ENCODE measurements at regions not wholly inside any gene's neighbourhood (a gene's known extent, or its start where the extent isn't known, plus 50 kb on each side); places are given as distances from the start of the nearest gene placed in this dataset.

DNA sequence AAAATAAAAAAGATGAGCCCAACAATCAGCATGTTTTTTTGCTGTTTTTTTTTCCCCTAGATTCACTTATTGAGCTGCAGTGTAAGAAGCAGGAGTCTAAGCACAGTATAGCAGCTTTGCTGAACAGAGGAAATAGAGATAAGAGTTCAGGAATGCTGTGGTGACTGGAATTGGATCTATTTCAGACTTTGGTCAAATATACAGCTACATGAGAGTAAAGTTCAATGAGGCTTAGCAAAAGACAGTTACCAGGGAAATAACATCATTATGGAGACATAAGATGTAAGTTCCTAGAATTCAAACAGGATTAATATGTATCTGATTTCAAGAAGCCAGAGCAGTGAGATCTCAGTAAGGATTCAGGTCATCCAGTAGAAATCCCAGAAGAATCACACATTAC is 613.0 kb downstream of the RPS29 start:
- no peak for DNase-seq

DNA sequence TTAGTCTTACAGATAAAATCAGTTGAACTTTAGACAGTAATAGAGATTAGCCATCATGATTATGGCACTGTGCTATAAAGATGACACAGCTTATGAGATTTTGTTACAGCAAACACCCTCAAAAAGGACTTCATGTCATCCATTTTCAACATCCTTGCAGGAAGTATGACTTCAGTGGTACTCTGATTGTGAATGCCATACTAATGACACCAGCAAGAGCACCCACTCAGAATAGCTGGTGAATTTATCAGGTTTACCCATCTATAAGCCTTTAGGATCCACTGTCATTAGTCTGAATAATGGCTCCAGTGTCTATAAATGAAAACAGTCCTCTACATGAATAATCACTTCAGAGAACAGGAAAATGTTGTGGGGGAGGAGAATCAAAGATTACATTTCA is 615.2 kb downstream of the RPS29 start:
- no peak for DNase-seq

- DNase-seq: no peak
These were observed 618.8 kb downstream of the RPS29 start for GRCh38 chr14:48967419-48967818.

DNA sequence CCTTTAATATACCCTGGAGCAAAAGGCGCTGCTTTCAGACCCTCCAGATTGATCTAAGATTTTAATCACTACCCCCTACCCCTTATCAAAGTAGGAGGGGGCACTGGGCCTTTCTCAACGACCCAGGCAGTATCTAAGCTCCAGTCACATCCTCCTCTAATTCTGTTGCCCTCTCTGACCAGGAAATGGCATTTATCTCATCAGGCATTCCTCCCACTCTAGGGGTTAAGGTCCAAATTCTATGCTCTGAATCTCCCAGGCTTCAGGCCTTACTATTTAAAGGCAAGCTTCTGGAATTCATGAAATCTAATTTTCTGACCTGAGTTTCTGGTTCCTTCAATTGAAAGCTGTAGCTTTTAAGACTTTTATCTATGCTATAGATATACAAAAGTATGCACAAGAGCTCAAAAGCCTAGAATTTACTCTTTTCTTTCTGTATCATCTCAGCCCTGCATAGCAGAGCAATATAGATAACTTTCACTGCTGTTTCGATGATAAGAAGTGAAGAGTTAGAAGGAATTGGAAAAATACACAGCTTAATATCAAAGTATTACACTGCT is 622.9 kb downstream of the RPS29 start:
- no peak for DNase-seq

DNA sequence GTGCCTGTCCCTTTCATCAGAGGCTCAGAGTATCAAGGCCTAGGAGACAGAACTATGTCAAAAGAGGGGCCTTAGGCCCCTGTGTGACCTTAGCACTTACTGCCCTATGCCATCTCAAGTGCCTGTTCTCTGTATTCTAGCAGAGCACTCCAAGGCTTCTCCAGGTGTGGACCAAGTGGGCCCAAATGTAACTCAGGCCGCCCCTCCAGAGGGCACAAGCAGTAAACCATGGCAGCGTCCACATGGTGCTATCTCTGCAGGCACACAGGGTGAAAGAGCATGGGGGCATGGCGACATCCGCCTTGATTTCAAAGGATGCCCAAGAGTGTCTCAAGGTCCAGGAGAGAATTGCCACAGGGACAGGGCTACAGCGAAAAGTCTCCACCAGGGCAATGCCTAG is 628.7 kb downstream of the RPS29 start:
- DNase-seq: no peak

- DNase-seq: no peak
These were observed 630.3 kb downstream of the RPS29 start for GRCh38 chr14:48955857-48956256.

- no peak for DNase-seq
These were observed 631.7 kb downstream of the RPS29 start for GRCh38 chr14:48954446-48954845.

DNA sequence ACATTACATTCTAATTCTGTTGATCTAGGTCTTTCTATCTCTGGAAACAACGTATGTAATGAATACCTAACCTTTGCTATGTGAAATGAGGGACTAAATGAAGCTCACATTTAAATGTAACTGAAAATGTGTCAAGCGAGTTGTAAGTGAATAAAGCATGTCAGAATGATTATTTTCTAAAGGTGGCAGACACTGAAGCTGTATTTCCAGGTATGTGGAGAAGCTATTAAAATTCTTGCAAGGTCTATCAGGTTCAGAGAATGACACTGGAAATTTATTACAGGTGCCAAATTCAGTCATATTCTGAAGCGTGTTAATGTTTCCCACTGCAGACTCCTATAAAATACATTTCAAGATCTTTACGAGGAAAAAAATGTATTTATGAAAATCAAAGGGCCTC is 641.4 kb downstream of the RPS29 start:
- DNase-seq: no peak

DNA sequence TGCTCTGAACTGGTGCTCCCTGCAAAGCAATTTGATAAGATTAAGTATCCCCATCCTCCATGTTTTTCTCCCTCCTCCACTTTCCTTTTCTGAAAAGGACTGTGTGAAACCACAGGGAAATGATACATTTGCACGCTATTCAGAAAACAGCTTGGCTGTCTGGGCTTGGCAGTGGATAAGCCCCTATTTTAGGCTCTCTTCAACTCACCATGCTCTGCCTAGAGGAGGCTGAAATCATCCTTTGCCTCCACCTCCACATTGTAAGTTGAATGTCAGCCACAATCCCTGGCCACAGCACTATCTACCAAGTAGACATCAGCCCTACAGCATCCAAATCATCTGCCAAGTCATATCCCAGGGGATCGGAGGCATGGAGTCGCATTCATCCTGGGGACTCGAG is 642.3 kb downstream of the RPS29 start:
- DNase-seq: no peak

DNA sequence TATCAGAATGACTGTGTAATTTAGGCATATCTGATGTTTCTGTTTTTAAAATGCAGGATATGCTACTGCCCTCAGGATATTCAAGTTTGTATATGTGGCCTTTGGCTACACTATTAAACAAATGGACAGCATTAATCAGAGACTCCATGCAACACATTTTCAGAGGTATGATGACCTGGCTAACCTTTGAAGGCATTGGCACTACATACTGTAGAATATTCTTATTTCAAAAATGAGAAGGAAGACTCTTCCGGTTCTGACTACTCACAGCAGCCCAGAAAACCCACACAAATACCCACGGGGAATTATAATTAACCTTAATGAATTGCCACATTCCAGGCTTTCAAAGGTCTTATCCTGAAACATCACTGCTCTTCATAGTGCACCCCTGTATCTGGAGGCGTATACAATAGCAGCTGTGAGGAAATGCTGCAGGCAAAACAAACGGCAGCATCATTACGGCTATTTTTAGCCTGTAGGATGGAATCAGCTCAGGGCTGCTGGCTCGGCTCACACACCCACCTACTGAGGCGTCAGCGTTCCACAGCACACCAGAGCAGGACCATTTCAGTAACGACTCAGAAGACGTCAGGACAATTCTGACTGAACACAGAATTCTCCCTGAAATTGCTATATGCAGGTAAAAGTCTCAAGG is 648.5 kb downstream of the RPS29 start:
- DNase-seq: no peak

- DNase-seq: no peak
These were observed 649.3 kb downstream of the RPS29 start for GRCh38 chr14:48936849-48937248.

GRCh38 chr14:48936362-48936761 is 649.8 kb downstream of the RPS29 start:
- no peak for DNase-seq

GRCh38 chr14:48925184-48925583 is 661.0 kb downstream of the RPS29 start:
- no peak for DNase-seq

- no peak for DNase-seq
These were observed 671.3 kb downstream of the RPS29 start for GRCh38 chr14:48914921-48915320.

GRCh38 chr14:48914382-48914781 is 671.8 kb downstream of the RPS29 start:
- no peak for DNase-seq

- DNase-seq: no peak
These were observed 685.6 kb downstream of the RPS29 start for GRCh38 chr14:48900565-48900964.

DNA sequence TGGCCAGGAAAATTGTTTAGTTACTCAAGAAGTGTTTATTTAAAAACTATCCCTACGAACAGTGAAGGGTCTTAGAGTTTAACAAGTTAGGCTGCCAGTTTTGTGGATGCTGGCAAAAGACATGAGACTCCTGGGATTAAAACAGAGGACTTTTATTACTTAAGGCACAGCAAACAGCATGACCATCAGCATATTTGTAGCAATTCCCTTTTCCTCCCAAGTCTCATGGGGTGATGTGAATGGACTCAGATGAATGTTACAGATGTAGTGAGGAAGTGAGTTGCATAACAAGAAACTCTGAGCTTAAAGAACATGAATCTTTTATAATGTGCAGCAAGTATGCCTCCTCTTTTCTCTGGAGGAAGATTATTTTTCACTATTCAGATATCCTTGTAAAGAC is 695.8 kb downstream of the RPS29 start:
- DNase-seq: no peak

DNA sequence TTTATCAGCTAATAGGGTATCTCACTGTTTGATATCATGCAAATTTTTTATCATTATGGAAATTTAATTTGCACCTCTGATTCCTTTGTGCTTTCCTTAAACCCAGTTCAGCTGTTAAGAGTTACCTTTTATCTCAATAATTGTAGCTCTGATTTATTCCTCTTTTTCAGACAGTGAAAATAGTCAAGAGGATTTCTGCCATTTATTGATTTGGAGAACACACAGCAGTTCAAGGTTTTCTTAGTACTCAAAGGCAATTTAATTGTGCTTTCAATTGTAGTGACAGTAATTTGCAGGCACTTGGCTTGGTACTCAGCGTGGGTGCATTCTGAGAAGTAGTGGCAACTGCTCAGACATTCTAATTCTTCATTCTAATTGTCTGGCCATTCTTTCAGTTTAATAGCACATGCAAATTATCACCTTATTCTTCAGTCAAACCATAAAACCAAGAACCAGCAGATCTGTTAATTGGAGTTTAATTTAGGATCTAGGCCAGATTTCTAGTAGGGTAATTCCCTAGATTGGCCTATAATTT is 709.3 kb downstream of the RPS29 start:
- no peak for DNase-seq

DNA sequence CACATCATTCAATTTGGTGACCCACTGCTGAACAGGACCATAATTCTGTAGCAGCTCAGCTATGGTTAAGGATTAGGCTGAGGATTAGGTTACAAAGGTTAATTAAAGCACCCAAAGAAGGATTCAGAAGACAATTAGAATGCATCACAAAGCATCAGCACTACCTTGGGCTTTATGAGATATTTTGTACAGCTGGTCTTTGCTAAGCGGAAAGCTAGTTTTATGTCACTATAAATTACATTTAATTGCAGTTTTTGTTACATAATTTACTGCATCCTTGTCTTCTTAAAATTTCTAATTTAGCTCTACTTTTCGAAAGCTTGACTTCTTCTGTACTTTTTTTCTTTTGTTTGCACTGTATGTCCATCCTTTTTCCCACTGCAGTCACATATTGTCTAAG is 711.5 kb downstream of the RPS29 start:
- DNase-seq: no peak

GRCh38 chr14:48857366-48857765 is 728.8 kb downstream of the RPS29 start:
- no peak for DNase-seq

DNA sequence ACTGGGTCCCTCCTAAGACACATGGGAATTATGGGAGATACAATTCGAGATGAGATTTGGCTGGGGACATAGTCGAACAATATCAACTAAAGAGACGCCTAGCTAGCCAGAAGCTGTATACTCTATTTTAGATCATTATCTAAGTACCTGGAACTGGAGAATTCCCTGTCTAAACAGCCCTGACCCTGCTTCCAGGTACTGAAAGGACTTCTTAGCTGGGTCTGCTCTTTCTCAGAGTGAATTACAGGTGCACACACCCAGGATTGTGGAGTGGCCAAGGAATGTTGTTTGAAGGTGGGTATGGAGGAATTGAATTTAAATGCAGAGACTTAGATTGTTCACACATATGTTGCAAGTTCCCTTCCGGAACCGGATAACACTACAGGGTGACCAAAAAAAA is 733.0 kb downstream of the RPS29 start:
- DNase-seq: no peak

DNA sequence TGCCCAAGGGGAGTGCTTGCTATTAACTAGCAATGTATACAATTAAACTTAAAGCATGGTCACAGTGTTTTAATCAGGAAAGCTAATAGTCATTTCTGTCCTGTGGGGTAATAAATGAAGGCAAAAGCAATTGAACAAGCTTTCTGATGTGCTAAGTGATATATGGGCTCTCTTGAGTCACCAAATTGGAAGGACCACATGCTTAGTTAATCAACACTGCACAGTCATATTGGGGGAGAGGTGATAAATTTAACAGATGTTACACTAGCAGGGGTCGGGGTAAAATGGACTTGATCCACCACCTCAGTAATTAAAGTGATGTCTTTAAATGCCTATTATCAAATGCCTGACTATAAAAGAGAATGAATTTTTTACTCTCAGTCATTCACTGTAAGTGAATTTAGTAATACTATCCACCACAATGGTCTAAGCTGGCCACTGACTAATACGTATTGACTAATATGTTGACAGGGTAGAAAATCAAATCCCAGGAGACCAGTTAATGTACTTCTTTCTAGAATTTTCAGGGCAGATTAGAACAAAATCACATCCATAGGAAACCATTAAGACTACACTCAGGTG is 736.3 kb downstream of the RPS29 start:
- no peak for DNase-seq

GRCh38 chr14:48842785-48843184 is 743.4 kb downstream of the RPS29 start:
- no peak for DNase-seq

GRCh38 chr14:48826058-48826457 is 760.1 kb downstream of the RPS29 start:
- no peak for DNase-seq

DNA sequence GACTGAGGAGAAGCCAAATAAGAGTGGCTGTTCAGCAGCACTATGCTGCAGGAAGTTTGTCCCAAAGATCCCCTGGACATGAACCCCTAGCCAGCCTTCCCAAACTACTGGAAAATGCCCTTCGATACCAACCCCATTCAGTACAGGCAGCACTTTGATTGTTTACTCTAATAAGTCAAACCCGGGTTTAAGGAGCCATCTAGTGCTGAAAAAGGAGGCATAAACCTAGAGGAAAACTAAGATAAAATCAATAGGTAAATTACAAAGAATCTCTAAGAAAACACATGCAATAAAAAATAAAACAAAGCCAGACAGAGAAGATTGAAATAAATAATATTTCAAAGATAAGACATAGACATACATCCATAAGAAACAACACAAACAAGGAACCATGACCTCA is 771.6 kb downstream of the RPS29 start:
- DNase-seq: no peak

Measured in activated naive CD4-positive, alpha-beta T cell treated with anti-CD3 and anti-CD28 coated beads, Interleukin-2, amount 50 U/mL, for 16 hours (primary cell).